GM12873 (cell line): ENCODE measurements at regions not wholly inside any gene's neighbourhood (a gene's known extent, or its start where the extent isn't known, plus 50 kb on each side); places are given as distances from the start of the nearest gene placed in this dataset.
A peak's percentile ranks its signal among the peaks of the same experiment; 100 is the strongest.

Experiments
- TF ChIP-seq, protein P1 (sequence below): IDR thresholded peaks from 2 replicates; pipeline ENCODE4 v1.5.1; 2012; ENCODE audit warnings: low read depth, mild to moderate bottlenecking, moderate library complexity, low read length, control low read depth; ENCODE audit not compliant: insufficient read depth; ENCODE audit errors: missing control alignments

- TF ChIP-seq, protein P1, sequence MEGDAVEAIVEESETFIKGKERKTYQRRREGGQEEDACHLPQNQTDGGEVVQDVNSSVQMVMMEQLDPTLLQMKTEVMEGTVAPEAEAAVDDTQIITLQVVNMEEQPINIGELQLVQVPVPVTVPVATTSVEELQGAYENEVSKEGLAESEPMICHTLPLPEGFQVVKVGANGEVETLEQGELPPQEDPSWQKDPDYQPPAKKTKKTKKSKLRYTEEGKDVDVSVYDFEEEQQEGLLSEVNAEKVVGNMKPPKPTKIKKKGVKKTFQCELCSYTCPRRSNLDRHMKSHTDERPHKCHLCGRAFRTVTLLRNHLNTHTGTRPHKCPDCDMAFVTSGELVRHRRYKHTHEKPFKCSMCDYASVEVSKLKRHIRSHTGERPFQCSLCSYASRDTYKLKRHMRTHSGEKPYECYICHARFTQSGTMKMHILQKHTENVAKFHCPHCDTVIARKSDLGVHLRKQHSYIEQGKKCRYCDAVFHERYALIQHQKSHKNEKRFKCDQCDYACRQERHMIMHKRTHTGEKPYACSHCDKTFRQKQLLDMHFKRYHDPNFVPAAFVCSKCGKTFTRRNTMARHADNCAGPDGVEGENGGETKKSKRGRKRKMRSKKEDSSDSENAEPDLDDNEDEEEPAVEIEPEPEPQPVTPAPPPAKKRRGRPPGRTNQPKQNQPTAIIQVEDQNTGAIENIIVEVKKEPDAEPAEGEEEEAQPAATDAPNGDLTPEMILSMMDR, result no peak
Observed at GRCh38 chr5:39560726-39561125, 135.9 kb upstream of the DAB2 start.

DNA sequence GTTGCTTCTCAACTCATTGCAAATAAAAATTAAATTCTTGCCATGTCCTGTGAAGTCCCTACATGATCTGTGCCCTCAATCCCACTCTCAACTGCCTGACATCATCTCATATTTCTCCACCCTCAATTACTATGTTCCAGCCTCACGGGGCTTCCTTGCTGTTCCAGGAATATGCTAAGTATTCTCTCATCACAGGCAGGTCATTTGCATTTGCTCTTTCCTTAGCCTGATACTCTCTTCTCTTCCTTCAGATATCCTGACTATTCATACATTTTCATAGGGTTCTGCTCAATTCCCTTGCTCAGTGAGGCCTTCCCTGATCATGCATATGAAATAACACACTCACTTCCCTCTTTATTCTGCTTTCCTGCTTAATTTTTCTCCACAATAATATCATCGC, 135.1 kb upstream of the DAB2 start:
- TF ChIP-seq, protein P1, result no peak

GRCh38 chr5:39558541-39558940, 133.8 kb upstream of the DAB2 start:
- TF ChIP-seq, protein P1, result no peak

GRCh38 chr5:39555788-39556187, 131.0 kb upstream of the DAB2 start:
- TF ChIP-seq, protein P1, result no peak

- TF ChIP-seq, protein P1, result peak; percentile 57
Observed at GRCh38 chr5:39547553-39548154, 122.9 kb upstream of the DAB2 start.

GRCh38 chr5:39544941-39545340, 120.2 kb upstream of the DAB2 start:
- TF ChIP-seq, protein P1, result no peak

GRCh38 chr5:39543335-39543734, 118.6 kb upstream of the DAB2 start:
- TF ChIP-seq, protein P1, result no peak
